CD14-positive monocyte (primary cell): ENCODE measurements at regions not wholly inside any gene's neighbourhood (a gene's known extent, or its start where the extent isn't known, plus 50 kb on each side); places are given as distances from the start of the nearest gene placed in this dataset.

Source experiments
- DNase-seq, 3 donors: peaks; one replicate each; pipeline ENCODE4 v3.0.0-alpha.2; 2011 to 2022
- H2AFZ ChIP-seq: 2 replicates; pipeline ENCODE4 v1.6.0; 2012; ENCODE audit warnings: mild to moderate bottlenecking, low read depth, low read length, inconsistent platforms; ENCODE audit not compliant: insufficient read depth, poor library complexity, severe bottlenecking
- H3K27ac ChIP-seq, 2 donors: 1 replicate in 1 of 2; 2 replicates in 1 of 2; pipeline ENCODE4 v1.5.1; 2012 to 2013; ENCODE audit warnings: low read length in 2 of 2, control low read depth in 1 of 2, inconsistent platforms in 1 of 2, low read depth in 1 of 2, mild to moderate bottlenecking in 1 of 2
- H3K27me3 ChIP-seq, 2 donors: one replicate each; pipeline versions ENCODE4 v1.6.0 to v1.6.1; 2011 to 2013; ENCODE audit warnings: low read length in 2 of 2; ENCODE audit not compliant: control insufficient read depth in 2 of 2, insufficient read depth in 2 of 2
- H3K36me3 ChIP-seq, 2 donors: replicated peaks in 1 of 2; 1 replicate in 1 of 2; 2 replicates in 1 of 2; pipeline versions ENCODE4 v1.5.1 to v1.6.1; 2012 to 2013; ENCODE audit warnings: low read length in 2 of 2, control low read depth in 1 of 2, inconsistent platforms in 1 of 2, mild to moderate bottlenecking in 1 of 2; ENCODE audit not compliant: insufficient read depth in 2 of 2, control insufficient read depth in 1 of 2
- H3K4me1 ChIP-seq, 2 donors: 1 replicate in 1 of 2; 2 replicates in 1 of 2; pipeline versions ENCODE4 v1.5.1 to v1.6.1; 2012 to 2013; ENCODE audit warnings: low read length in 2 of 2, control low read depth in 1 of 2, inconsistent platforms in 1 of 2, mild to moderate bottlenecking in 1 of 2, moderate library complexity in 1 of 2; ENCODE audit not compliant: insufficient read depth in 2 of 2, control insufficient read depth in 1 of 2
- H3K4me2 ChIP-seq: replicated peaks from 2 replicates; pipeline ENCODE3; 2012; ENCODE audit warnings: low read length, moderate library complexity, mild to moderate bottlenecking; ENCODE audit not compliant: poor library complexity, severe bottlenecking; ENCODE audit errors: extremely low read depth
- H3K4me3 ChIP-seq, 3 experiments: fragments of 200-600 bp in 1 of 3; sonication (generic) in 1 of 3; replicated peaks in 1 of 3; 1 replicate in 2 of 3; 2 replicates in 1 of 3; pipeline ENCODE4 v1.5.1; 2011 to 2013; ENCODE audit warnings: low read length in 3 of 3, mild to moderate bottlenecking in 3 of 3, control low read depth in 2 of 3, low read depth in 2 of 3, inconsistent platforms in 1 of 3, moderate library complexity in 1 of 3
- H3K79me2 ChIP-seq: 2 replicates; pipeline ENCODE4 v1.6.0; 2012; ENCODE audit warnings: mild to moderate bottlenecking, control low read depth, inconsistent platforms, low read length, moderate library complexity; ENCODE audit not compliant: insufficient read depth
- H3K9ac ChIP-seq: 2 replicates; pipeline ENCODE4 v1.6.0; 2017; ENCODE audit warnings: low read length, mild to moderate bottlenecking; ENCODE audit not compliant: insufficient read depth, poor library complexity, severe bottlenecking
- H3K9me3 ChIP-seq, 2 donors: replicated peaks in 1 of 2; 1 replicate in 1 of 2; 2 replicates in 1 of 2; pipeline versions ENCODE4 v1.5.1 to v1.6.1; 2012 to 2013; ENCODE audit warnings: low read length in 2 of 2, control low read depth in 1 of 2; ENCODE audit not compliant: control insufficient read depth in 1 of 2, insufficient read depth in 1 of 2
- H4K20me1 ChIP-seq: 2 replicates; pipeline ENCODE4 v1.6.0; 2012; ENCODE audit warnings: mild to moderate bottlenecking, low read length, control low read depth, moderate library complexity; ENCODE audit not compliant: insufficient read depth
- H3K27ac Mint-ChIP-seq, 7 donors: one replicate each; pipeline ENCODE4 v1.8.0; 2020; ENCODE audit warnings: mild to moderate bottlenecking in 7 of 7, mixed read lengths in 7 of 7, moderate library complexity in 6 of 7, inconsistent platforms in 2 of 7
- H3K27me3 Mint-ChIP-seq, 3 donors: one replicate each; pipeline ENCODE4 v1.8.0; 2021 to 2022; ENCODE audit warnings: low read depth in 3 of 3, mild to moderate bottlenecking in 3 of 3, mixed read lengths in 3 of 3, moderate library complexity in 3 of 3, inconsistent platforms in 1 of 3
- H3K36me3 Mint-ChIP-seq, 2 donors: one replicate each; pipeline ENCODE4 v1.8.0; 2020; ENCODE audit warnings: mixed read lengths in 2 of 2, inconsistent platforms in 1 of 2, mild to moderate bottlenecking in 1 of 2
- H3K4me1 Mint-ChIP-seq: one replicate; pipeline ENCODE4 v1.8.0; 2020; ENCODE audit warnings: mild to moderate bottlenecking, mixed read lengths
- H3K4me3 Mint-ChIP-seq, 2 donors: one replicate each; pipeline ENCODE4 v1.8.0; 2020; ENCODE audit warnings: mild to moderate bottlenecking in 2 of 2, mixed read lengths in 2 of 2, moderate library complexity in 1 of 2
- H3K9me3 Mint-ChIP-seq, 7 donors: one replicate each; pipeline ENCODE4 v1.8.0; 2020 to 2022; ENCODE audit warnings: mixed read lengths in 7 of 7, mild to moderate bottlenecking in 6 of 7, moderate library complexity in 6 of 7, inconsistent platforms in 2 of 7
- CTCF ChIP-seq: fragments of 200-600 bp; IDR thresholded peaks from one replicate; pipeline ENCODE4 v1.8.0; 2022; ENCODE audit warnings: antibody characterized with exemption, mild to moderate bottlenecking
- WGBS: methylation state at CpG from one replicate; pipeline ENCODE4 v1.1.5; 2013; ENCODE audit warnings: missing lambda C conversion rate; ENCODE audit not compliant: insufficient coverage; 5-methylcytosine and 5-hydroxymethylcytosine counted together
- intact Hi-C, 2 donors: fragments of 100-400 bp; cut with micrococcal nuclease; formaldehyde crosslinking; loops; one replicate each; pipeline versions ENCODE4 v1.15.0 to v1.15.1; 2023

DNA sequence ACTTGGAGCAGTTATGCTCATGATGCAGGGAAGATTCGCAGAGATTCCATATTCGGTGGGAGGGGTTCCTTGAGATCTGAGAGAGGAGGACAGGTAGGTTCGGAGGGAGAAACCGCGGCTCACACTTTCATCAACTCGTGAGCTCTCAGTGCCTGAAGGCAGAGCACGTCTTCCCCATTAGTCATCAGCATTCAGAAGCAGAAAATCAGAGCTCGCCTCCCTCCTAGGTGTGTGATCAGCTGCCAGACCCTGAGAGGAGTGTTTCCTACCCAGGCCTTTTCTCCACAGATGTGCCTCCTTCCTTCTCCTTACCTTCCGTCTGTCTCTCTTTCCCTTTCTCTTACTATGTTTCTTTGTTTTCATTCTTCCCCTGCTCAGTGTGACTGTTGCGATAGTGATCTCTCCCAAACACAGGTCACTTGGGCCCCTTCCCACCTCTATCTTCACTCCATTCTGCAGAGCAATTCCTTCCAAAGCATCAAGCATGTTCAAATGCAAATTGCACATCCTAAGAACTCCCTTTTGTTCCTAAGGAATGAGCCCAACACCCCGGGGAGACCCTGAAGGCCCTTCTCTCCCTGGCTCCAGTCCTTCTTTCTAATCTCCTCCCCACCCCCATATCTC, 389.5 kb downstream of the UQCRFS1 start:
- no peaks in the 10 kb centered on the region for H3K79me2 ChIP-seq
- no peak overlapping the region for H2AFZ ChIP-seq
- intact Hi-C loops: no loop called here
- H3K27ac Mint-ChIP-seq: no peak overlapping the region
- no peaks in the 10 kb centered on the region for H3K4me1 ChIP-seq
- no peaks in the 10 kb centered on the region for H3K27me3 ChIP-seq
- no peaks in the 10 kb centered on the region for H3K4me1 Mint-ChIP-seq
- no peak overlapping the region for H3K4me2 ChIP-seq
- no peak overlapping the region for H3K4me3 ChIP-seq
- H3K4me3 Mint-ChIP-seq: no peak overlapping the region
- no peaks in the 10 kb centered on the region for H4K20me1 ChIP-seq
- no peaks in the 10 kb centered on the region for H3K36me3 ChIP-seq
- H3K9ac ChIP-seq: no peak overlapping the region
- no peak for DNase-seq
- TF ChIP-seq CTCF: no peak
- peaks cover 0 to 9% (median 3%) of the 10 kb centered on the region in 7 donors for H3K9me3 Mint-ChIP-seq
- H3K27ac ChIP-seq: no peak overlapping the region
- H3K36me3 Mint-ChIP-seq: no peaks in the 10 kb centered on the region
- no peaks in the 10 kb centered on the region for H3K9me3 ChIP-seq
- WGBS: 56% methylated on average over 4 of the region's 11 CpGs
- H3K27me3 Mint-ChIP-seq: peaks cover 0 to 5% (median 3%) of the 10 kb centered on the region in 3 donors

- Mint-ChIP-seq H3K9me3 (peaks cover 0 to 8% (median 3%) of the 10 kb centered on the region in 7 donors), H3K4me1 (no peaks in the 10 kb centered on the region), H3K27me3 (peaks cover 1 to 3% (median 1%) of the 10 kb centered on the region in 3 donors), H3K4me3 (no peak overlapping the region), H3K27ac (no peak overlapping the region), H3K36me3 (no peaks in the 10 kb centered on the region)
- no peak overlapping the region for H2AFZ ChIP-seq
- WGBS: no CpG with 5 or more reads among the region's 2 CpGs
- no peaks in the 10 kb centered on the region for H3K79me2 ChIP-seq
- no peak overlapping the region for H3K4me2 ChIP-seq
- DNase-seq: no peak
- no peak for TF ChIP-seq CTCF
- no peaks in the 10 kb centered on the region for H4K20me1 ChIP-seq
- H3K36me3 ChIP-seq: no peaks in the 10 kb centered on the region
- intact Hi-C loops: no loop called here
- H3K4me1 ChIP-seq: no peaks in the 10 kb centered on the region
- H3K9ac ChIP-seq: no peak overlapping the region
- H3K27ac ChIP-seq: no peak overlapping the region
- H3K4me3 ChIP-seq: no peak overlapping the region
- H3K9me3 ChIP-seq: no peaks in the 10 kb centered on the region
- H3K27me3 ChIP-seq: no peaks in the 10 kb centered on the region
These were observed 392.7 kb downstream of the UQCRFS1 start for GRCh38 chr19:28820289-28820688.
